ENCODE measurements at regions not wholly inside any gene's neighbourhood (a gene's known extent, or its start where the extent isn't known, plus 50 kb on each side); places are given as distances from the start of the nearest gene placed in this dataset.
A peak's percentile ranks its signal among the peaks of the same experiment; 100 is the strongest.

- Histone ChIP-seq H3K4me2 (no peak overlapping the region), H2AFZ (replicated peaks) (no peak overlapping the region), H3K27ac (no peak overlapping the region), H3F3A (ENCODE audit: low read depth) (peaks cover 7% of the 10 kb centered on the region), H3K4me3 (no peak overlapping the region), H3K9ac (no peak overlapping the region), H3K36me3 (no peaks in the 10 kb centered on the region), H3K27me3 (no peaks in the 10 kb centered on the region), H4K20me1 (ENCODE audit: low read depth) (no peaks in the 10 kb centered on the region), H3K9me3 (ENCODE audit: low read depth) (no peaks in the 10 kb centered on the region), H3K79me2 (ENCODE audit: low read depth) (no peaks in the 10 kb centered on the region), H3K4me1 (peaks cover 8% of the 10 kb centered on the region)
- Mint-ChIP-seq H3K9me3 (no peaks in the 10 kb centered on the region), H3K27me3 (ENCODE audit: insufficient read depth, low read depth) (peaks cover 8% of the 10 kb centered on the region), H3K27ac (no peak overlapping the region), H3K4me1 (peaks cover 12% of the 10 kb centered on the region), H3K36me3 (no peaks in the 10 kb centered on the region), H3K4me3 (no peak overlapping the region)
- DNase-seq (ENCODE audit: low spot score), result peak; percentile 44
- TF ChIP-seq EZH2 (IDR thresholded peaks at IDR 0.05), result no peak
- TF ChIP-seq CTCF (IDR thresholded peaks at IDR 0.05), result no peak
- no peak for TF ChIP-seq EZH2phosphoT487 (IDR thresholded peaks at IDR 0.05)
Measured at GRCh38 chr2:129354631-129355030, 624.8 kb upstream of the RAB6C start.

GRCh38 chr2:129361688-129362087 lies 617.8 kb upstream of the RAB6C start:
- no peaks in the 10 kb centered on the region for H3K9me3 Mint-ChIP-seq
- peaks cover 3% of the 10 kb centered on the region for H3K4me1 Mint-ChIP-seq
- H3K79me2 ChIP-seq (ENCODE audit: low read depth), result no peaks in the 10 kb centered on the region
- no peaks in the 10 kb centered on the region for H3F3A ChIP-seq (ENCODE audit: low read depth)
- H3K27me3 ChIP-seq, result no peaks in the 10 kb centered on the region
- no peaks in the 10 kb centered on the region for H3K4me1 ChIP-seq
- H2AFZ ChIP-seq (replicated peaks), result no peak overlapping the region
- peaks cover 4% of the 10 kb centered on the region for H3K27me3 Mint-ChIP-seq (ENCODE audit: insufficient read depth, low read depth)
- no peak overlapping the region for H3K4me3 Mint-ChIP-seq
- H3K36me3 Mint-ChIP-seq, result no peaks in the 10 kb centered on the region
- no peak overlapping the region for H3K4me3 ChIP-seq
- H3K27ac ChIP-seq, result no peak overlapping the region
- H3K9ac ChIP-seq, result no peak overlapping the region
- no peak for DNase-seq (ENCODE audit: low spot score)
- no peaks in the 10 kb centered on the region for H4K20me1 ChIP-seq (ENCODE audit: low read depth)
- no peaks in the 10 kb centered on the region for H3K9me3 ChIP-seq (ENCODE audit: low read depth)
- no peak overlapping the region for H3K27ac Mint-ChIP-seq
- H3K4me2 ChIP-seq, result no peak overlapping the region
- TF ChIP-seq EZH2 (IDR thresholded peaks at IDR 0.05), result no peak
- no peak for TF ChIP-seq EZH2phosphoT487 (IDR thresholded peaks at IDR 0.05)
- TF ChIP-seq CTCF (IDR thresholded peaks at IDR 0.05), result no peak
- H3K36me3 ChIP-seq, result no peaks in the 10 kb centered on the region

GRCh38 chr2:129366263-129366662 lies 613.2 kb upstream of the RAB6C start:
- H3K4me1 ChIP-seq, result no peaks in the 10 kb centered on the region
- no peak overlapping the region for H3K27ac ChIP-seq
- H3K79me2 ChIP-seq (ENCODE audit: low read depth), result no peaks in the 10 kb centered on the region
- no peak overlapping the region for H3K4me3 ChIP-seq
- H2AFZ ChIP-seq (replicated peaks), result no peak overlapping the region
- Mint-ChIP-seq H3K27ac (no peak overlapping the region), H3K27me3 (ENCODE audit: insufficient read depth, low read depth) (peaks cover 5% of the 10 kb centered on the region), H3K9me3 (no peaks in the 10 kb centered on the region), H3K36me3 (no peaks in the 10 kb centered on the region), H3K4me1 (peaks cover 3% of the 10 kb centered on the region), H3K4me3 (no peak overlapping the region)
- no peak overlapping the region for H3K4me2 ChIP-seq
- DNase-seq (ENCODE audit: low spot score), result no peak
- no peaks in the 10 kb centered on the region for H4K20me1 ChIP-seq (ENCODE audit: low read depth)
- H3K36me3 ChIP-seq, result no peaks in the 10 kb centered on the region
- H3K27me3 ChIP-seq, result no peaks in the 10 kb centered on the region
- H3K9ac ChIP-seq, result no peak overlapping the region
- TF ChIP-seq EZH2 (IDR thresholded peaks at IDR 0.05) (no peak), EZH2phosphoT487 (IDR thresholded peaks at IDR 0.05) (no peak)
- H3K9me3 ChIP-seq (ENCODE audit: low read depth), result no peaks in the 10 kb centered on the region
- H3F3A ChIP-seq (ENCODE audit: low read depth), result no peaks in the 10 kb centered on the region

GRCh38 chr2:129367107-129367506 lies 612.4 kb upstream of the RAB6C start:
- no peak overlapping the region for H3K4me3 ChIP-seq

More at GRCh38 chr2:129367107-129367506, 612.4 kb upstream of the RAB6C start:
- TF ChIP-seq CTCF (IDR thresholded peaks at IDR 0.05) (no peak), EZH2phosphoT487 (IDR thresholded peaks at IDR 0.05) (no peak), EZH2 (IDR thresholded peaks at IDR 0.05) (no peak)
- Histone ChIP-seq H3K36me3 (no peaks in the 10 kb centered on the region), H3K9ac (no peak overlapping the region), H3F3A (ENCODE audit: low read depth) (no peaks in the 10 kb centered on the region), H3K79me2 (ENCODE audit: low read depth) (no peaks in the 10 kb centered on the region), H3K27ac (no peak overlapping the region), H3K4me2 (no peak overlapping the region), H2AFZ (replicated peaks) (peak overlapping the region; percentile 42), H4K20me1 (ENCODE audit: low read depth) (no peaks in the 10 kb centered on the region), H3K27me3 (no peaks in the 10 kb centered on the region), H3K9me3 (ENCODE audit: low read depth) (no peaks in the 10 kb centered on the region), H3K4me1 (no peaks in the 10 kb centered on the region)
- H3K9me3 Mint-ChIP-seq, result no peaks in the 10 kb centered on the region
- H3K27me3 Mint-ChIP-seq (ENCODE audit: insufficient read depth, low read depth), result peaks cover 5% of the 10 kb centered on the region
- H3K4me3 Mint-ChIP-seq, result no peak overlapping the region
- H3K4me1 Mint-ChIP-seq, result peaks cover 3% of the 10 kb centered on the region
- DNase-seq (ENCODE audit: low spot score), result peak; percentile 35
- no peak overlapping the region for H3K27ac Mint-ChIP-seq
- H3K36me3 Mint-ChIP-seq, result no peaks in the 10 kb centered on the region

Data from neural progenitor cell (in vitro differentiated cells).